ENCODE measurements at regions not wholly inside any gene's neighbourhood (a gene's known extent, or its start where the extent isn't known, plus 50 kb on each side); places are given as distances from the start of the nearest gene placed in this dataset.
"Not testable (repeated sequence)": the region's sequence is repeated elsewhere in the genome, so short reads cannot be mapped to it uniquely, and the experiment has no call there.

DNA sequence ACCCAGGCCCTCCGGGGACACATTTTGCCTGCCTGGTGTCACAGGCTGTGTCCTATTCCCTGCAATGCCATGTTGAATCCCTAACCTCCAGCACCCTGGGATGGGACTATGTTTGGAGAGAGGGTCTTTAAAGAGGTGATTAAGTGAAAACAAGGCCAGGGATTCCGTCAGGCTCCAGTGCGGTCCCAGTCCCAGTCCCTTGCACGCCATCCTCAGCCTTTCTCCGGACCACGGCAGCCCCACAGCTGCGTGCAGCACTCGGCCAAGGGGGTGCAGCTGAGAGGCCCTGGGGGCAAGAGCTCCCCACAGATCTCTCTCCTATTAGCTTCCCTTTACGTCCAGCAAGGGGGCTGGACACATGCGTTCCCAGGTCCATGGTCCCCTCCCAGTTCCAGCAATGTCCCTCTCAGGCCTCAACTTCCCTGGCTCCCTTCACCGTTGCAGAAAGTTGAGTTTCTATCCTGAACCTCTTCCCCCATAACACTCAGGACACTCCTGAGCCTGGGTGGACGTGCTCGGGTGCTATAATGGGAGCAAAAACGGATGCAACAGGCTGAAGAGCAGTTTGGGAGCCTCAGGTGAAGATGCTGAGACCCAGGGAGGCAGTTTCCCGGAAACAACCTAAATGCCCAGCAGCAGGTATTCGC, 1422.7 kb downstream of the BRD1 start:
- in situ Hi-C loops (cut with HindIII; ENCODE audit: low sequenced_read_pairs), result no loop called here

DNA sequence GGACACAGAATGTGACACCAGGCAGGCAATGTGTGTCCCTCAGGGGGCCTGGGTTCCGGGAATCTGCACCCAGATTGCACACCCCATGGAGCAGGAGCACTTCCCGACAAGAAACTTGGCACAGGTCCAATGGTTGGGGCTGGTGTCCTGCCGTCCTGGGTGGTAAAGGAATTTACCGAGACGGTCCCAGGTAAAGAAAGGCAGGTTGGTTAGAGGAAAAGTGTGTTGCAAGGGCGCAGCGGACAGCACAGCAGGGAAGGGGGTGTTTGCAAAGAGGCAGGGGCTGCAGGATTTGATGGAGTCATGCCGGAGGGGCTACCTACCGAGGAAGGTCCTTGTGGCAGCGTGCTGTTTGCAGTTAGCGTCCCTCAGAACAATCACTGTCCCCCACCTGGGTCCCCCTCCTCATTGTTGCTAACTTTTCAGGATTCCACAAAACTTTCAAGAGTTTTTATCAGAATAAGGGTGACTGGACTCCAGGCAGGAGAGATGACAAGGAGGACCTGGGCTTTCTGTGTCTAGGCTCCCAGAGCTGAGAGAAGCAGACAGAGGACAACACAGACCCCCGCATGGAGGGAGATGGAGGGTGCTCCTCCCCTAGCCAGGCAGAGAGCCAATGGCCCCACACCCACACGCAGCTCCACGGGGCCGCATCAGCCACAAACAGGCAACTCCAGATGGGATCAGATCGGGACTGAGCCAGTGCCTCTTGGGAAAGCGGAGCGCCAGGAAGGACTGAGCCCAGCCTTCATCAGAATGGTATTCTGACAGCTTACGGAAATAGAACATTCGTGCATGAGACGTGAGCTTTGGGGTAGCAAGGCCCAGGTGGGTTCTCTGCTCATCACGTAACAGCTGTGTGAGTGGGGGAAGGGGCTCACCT, 1423.9 kb downstream of the BRD1 start:
- in situ Hi-C loops (cut with HindIII; ENCODE audit: low sequenced_read_pairs), result no loop called here

DNA sequence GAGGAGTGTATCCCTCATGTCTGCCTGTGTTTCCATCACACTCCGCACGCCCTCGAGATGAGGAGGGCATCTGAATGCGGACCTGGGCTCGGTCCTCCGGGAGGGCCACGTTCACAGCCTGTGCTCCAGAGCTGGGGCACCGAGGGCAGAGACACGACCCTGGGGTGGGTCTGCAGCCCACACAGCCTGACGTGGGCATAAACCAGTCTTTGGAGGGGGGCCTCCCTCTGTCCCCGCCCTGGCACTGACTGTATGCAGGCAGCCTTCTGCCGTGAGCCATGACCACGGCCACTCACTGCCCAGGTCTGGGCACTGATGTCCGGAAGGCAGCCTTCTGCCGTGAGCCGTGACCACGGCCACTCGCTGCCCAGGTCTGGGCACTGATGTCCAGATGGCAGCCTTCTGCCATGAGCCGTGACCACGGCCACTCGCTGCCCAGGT, 1425.1 kb downstream of the BRD1 start:
- in situ Hi-C loops (cut with HindIII; ENCODE audit: low sequenced_read_pairs), result no loop called here

DNA sequence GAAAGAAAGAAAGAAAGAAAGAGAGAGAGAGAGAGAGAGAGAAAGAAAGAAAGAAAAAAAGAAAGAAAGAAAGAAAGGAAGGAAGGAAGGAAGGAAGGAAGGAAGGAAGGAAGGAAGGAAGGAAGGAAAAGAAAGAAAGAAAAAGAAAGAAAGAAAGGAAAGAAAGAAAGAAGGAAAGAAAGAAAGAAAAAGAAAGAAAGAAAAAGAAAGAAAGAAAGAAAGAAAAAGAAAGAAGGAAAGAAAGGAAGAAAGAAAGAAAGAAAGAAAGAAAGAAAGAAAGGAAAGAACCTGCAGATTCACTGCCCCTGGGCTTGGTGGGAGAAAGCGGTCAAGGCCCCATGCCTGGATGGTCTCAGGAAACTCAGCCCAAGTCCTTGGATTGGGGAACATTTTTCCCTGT, 1426.2 kb downstream of the BRD1 start:
- in situ Hi-C loops (cut with HindIII; ENCODE audit: low sequenced_read_pairs), result not testable (repeated sequence)

DNA sequence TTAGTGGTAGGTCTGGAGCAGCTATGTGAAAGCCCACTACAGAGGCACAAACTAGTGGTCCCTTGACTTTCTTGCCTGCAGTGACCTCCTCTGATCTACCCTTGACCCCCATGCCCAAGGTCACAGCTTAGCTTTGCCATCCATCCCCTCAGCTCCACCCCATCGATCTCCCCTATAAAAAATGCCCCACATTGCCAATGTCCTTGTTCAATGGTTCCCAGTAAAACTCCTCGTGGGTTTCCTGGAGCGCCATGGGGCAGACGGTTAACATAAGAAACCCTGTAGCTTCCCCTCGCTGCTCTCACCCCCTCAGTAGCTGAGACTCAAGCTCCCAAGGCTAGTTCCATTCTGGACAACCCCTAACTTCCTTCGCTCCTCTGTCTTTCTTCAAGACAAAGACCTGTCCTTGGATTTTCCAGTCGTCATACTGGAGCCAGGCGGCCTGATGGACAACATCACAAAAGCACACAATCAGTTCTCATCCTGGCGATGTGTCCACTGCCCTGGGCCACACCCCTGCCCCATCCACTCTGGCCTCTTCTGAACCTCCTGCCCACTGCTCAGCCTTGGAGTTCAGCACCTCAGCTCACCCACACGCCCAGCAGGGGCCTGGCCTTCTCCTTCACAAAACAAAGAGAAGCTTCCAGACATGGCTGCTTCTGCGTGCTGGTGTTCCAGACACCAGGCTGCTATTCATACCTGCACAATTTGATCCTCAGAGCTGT, 1429.3 kb downstream of the BRD1 start:
- in situ Hi-C loops (cut with HindIII; ENCODE audit: low sequenced_read_pairs), result no loop called here

DNA sequence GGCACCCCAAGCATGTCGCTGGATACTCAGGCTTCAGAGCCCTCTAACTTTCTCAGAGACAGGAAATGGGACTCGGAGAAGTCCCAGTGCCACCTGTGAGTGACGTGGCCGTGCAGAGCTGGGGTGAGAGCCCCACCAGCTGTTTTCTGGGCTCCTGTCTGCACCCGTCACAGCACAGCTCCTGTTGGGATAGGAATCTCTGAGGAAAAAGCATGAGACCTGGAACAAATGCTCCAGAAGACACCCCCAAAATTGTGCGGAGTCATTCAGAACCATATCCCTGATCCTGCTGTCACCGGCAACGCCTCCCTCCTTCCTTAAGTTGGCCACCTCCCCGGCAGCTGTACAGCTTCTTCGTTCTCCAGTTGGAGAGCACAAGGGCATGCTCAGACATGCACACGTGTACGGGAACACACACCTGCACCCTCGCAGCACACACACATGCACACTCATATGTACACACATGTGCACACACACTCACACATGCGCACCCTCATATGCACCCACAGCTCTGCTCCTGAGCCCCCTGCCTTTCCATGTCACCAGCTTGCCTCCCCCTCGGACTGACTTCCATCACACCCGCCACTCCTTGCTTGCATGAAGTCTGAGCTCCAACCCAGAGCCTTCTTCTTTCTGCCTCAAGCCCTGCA, 1430.0 kb downstream of the BRD1 start:
- in situ Hi-C loops (cut with HindIII; ENCODE audit: low sequenced_read_pairs), result no loop called here

DNA sequence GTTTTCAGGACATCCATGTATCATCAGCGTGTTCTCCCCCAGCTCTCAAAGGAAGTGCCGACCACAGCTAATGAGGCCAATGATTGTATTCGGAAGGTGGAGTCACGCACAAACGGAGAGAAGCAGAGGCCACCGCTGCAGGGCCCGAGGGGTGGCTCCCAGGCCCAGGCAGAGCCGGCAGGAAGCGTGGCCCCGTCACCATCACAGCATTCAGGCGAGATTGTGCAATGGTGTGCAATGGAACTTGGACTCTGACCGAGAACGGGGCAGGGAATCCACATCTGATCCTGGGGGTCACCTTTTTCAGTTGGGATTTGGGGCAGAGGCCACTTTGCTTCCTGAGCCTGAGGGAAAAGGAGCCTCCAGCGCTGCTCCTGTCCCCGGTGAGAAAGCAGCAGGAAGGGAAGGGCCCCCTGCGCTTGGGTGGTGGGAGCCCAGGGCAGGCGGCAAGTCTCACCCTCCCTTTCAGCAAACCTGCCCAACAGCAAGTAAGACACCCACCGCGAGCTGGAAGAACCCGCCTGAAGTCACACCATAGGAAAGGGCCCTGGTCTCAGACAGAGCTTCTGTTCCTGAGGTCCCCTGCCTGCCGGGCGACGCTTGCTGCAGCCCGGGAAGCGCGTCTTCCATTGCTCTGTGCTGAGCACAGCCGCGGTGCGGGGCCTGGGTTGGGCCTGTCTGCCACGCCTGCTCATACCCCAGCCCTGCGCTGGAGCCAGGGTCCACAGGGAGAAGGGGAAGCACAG, 1430.7 kb downstream of the BRD1 start:
- in situ Hi-C loops (cut with HindIII; ENCODE audit: low sequenced_read_pairs), result no loop called here

DNA sequence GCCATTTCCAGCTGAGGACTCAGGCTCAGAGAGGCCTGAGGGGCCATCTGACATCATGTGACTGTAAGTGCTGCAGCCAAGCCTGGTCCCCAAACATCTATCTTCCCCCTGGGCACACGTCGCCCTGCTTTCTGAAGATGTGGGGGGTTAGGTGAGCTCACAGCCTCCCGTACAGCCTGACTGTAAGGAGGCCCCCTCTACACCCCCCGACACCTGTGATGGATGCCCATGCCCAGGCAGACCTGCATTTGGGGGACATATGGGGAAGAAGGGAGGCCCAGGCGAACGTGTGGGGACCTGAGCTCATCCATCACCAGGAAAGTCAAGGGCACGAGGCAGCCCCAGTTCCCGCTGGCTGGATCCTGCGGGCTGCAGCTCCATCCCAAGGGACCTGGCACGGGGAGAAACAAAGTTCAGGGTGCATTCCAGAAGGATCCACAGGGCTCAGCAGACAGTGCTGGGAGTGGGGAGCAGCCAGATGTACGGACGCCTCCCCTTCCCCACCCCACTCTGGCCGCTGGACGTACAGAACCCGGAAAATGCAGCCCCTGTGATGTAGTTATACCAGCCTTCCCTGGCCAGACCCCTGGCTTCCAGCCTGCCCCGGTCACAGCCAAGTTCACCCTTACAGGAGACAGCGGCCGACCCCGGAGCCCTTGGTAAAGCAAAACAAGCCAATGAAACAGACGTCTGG, 1431.4 kb downstream of the BRD1 start:
- in situ Hi-C loops (cut with HindIII; ENCODE audit: low sequenced_read_pairs), result no loop called here

DNA sequence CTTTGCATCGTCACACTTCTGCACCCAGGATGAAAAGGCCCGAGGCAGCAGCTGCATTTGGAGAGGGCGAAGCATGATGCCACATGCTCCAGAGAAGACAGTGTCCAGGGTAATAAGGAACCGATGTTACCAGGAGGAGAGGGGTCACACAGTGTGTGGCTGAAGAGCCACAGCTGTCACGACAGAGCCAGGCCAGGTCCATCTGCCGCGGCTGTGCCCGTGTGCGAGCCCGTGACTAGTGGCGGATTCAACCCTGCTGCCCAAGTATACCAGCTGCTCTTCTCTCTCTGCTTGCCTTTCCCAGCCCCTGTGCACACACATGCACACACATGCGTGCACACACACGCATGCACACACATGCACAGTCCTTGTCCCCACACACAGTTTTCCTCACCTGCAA, 1432.5 kb downstream of the BRD1 start:
- in situ Hi-C loops (cut with HindIII; ENCODE audit: low sequenced_read_pairs), result no loop called here

DNA sequence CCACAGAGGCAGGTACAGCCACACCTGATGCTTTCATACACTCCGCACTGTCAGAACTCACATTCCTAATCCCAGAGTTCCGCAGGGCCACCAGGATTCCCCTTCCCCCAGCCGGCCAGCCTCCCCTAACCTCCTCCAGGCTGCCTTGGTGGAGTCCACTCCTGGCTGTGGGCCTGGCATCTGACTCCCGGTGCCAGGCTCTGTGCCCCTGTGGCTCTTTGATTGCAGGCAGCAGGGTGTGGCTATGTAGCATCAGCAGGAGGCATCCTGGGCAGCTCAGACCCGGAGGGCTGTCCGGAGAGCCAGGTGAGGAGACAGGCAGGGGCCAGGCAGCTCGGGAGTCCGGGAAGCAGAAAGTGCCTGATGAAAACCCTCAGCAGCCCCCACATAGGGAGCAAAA, 1432.9 kb downstream of the BRD1 start:
- in situ Hi-C loops (cut with HindIII; ENCODE audit: low sequenced_read_pairs), result no loop called here

DNA sequence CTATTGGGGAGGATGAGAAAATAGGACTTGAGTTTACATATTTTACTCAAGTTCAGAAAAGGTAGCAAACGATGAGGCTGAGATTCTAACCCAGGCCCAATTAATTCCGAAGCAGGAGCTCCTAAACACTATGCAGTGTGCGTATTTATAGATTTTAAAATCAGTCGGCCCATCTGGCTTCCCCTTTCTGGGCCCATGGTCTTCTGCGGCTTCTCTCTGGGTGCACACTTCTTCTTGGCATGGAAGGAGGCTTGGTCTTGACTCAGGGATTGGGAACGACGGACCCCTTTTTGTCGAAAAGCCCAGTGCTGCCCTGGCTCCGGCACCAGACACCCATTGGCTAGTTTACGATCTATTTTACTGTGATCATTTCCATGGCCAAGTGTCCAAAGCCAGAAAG, 1433.8 kb downstream of the BRD1 start:
- in situ Hi-C loops (cut with HindIII; ENCODE audit: low sequenced_read_pairs), result no loop called here

DNA sequence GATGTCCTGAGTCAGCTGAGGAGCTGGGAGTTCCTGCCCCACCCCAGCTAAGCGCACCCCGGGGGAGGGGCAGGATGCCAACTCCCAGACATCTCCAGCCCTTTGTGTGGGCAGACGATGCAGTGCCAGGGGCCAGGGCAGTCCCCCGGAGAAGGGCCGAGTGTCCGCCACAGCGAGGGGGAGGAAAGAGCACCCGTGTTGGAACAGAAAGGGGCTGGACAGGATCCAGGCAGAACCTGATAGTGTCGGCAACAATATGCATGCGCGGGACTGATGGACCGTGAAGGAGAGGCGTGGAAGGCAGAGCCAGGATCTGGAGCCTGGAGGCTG, 1434.7 kb downstream of the BRD1 start:
- in situ Hi-C loops (cut with HindIII; ENCODE audit: low sequenced_read_pairs), result no loop called here

DNA sequence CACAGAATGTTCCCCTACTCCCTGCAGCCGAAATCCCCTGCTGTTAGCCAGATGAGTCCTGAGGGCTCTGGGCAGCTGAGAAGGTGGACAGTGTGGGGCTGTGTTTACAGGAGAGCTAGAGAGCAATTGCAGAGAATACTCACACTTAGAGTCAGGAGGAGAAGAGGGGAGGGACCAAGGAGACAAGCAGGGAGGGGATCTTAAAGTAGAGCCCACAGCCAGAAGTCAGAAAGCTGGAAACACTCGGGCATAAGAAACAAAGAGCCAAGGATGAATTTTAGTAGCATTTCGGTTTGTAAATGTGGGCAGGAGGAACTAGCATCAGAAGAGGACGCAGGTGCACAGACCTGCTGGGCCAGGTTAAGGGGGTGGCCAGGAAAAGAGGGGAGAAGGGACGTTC, 1435.9 kb downstream of the BRD1 start:
- in situ Hi-C loops (cut with HindIII; ENCODE audit: low sequenced_read_pairs), result no loop called here

DNA sequence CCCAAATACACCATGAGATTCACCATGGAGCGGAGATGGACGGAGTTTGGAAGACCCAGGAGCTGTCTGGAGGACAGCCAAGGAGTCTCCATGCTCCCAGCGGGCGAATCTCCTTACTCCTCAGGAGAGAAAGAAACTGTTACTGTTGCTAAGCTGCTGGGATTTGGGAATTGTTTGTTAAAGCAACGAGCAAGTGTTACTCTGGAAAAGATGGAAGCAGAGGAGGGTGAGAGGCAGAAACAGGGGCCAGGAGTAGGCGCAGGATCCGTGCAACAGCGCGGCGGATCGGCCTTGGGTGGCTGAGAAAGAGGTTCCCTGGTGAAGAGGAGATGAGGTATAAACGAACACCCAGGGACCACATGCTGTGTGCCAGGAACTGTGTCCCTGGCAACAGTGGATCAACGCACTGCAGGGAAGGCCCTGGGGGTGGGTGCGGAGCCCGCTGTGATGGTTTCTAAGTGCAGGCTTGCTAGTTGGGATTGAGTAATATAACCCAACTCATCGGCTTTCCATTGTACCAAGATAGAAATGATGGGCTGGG, 1436.4 kb downstream of the BRD1 start:
- in situ Hi-C loops (cut with HindIII; ENCODE audit: low sequenced_read_pairs), result no loop called here

DNA sequence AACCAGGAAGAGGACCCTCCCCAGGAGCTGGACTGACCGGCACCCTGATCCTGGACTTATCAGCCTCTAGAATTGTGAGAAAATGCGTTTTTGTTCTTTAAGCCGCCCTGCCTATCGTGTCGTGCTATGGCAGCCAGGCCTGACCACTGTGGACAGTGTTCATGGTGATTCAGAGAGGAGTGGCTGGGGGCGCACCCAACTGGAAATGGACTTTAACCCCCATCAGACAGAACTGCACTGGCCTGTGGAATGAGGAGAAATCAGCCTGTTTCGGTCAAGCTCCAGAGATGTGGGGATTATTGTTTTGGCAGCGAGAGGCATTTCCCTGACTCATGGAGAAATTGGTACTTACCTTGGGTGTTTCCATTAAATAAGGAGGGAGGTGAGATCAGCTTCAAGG, 1437.8 kb downstream of the BRD1 start:
- in situ Hi-C loops (cut with HindIII; ENCODE audit: low sequenced_read_pairs), result no loop called here

DNA sequence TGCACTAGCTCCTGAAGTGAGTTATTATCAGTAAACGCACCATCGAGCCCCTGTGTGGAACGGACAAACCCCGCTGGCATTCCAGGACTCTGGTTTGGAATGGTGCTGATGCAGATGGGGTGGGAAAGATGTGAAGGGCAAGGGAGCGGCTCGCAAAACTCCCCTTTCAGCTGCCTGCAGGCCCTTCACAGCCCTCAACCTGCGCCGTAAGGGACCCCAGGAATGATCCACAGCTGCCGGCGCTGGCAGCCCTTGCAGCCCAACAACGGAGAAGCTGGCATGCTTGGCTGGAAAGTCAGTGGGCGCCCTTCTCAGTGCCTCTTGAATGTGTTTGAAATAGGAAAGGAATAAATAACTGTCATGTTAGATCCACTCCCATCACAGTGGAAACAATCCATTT, 1445.5 kb downstream of the BRD1 start:
- in situ Hi-C loops (cut with HindIII; ENCODE audit: low sequenced_read_pairs), result no loop called here

DNA sequence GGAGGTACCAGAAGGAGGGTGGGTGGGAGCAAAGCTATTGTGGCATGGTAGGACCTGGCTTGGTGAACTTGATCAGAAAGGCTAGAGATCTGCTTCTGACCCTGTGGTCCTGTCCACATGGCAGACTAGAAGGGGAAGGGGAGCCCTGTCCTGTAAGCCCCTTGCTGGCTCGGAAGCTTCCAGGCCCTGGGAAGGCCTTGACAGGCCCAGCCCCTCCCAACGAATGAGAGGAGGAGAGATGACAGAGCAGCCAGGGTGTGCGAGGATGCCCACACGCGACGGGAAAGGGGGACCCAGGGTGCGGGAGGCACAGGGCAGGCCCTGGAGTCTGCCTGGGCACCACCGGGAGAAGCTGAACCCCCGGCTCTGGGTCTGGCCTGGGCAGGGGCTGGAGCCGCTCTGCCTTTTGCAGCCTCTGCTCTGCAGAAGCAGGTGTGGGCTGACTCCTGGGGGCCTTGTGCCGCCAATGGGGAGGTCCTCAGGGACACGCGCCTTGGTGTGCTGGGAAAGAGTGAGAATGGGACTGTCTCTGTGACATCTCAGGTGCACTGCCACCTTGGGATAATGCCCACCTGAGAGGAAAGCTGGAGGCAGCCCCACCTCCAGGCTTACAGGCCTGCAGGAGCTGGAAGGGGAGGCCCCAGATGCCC, 1447.5 kb downstream of the BRD1 start:
- in situ Hi-C loops (cut with HindIII; ENCODE audit: low sequenced_read_pairs), result no loop called here

DNA sequence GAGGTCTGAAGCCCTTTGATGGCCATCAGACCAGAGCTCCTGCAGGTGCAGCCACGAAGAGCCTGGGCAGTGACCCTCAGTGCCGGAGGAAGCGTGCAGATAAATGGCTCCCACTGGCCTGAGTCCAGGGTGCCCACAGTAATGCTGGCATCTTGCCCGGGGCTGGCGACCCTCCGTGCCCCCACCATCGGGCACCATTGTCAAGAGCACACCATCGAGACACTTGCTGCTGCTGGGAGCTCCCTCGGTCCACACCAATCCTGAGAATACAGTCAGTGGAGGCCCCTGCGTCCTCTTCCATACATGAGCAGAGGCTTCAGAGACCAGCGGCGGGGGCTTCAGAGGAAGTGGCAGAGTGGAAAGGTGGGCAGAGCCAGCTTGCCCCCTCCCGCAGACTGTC, 1448.3 kb downstream of the BRD1 start:
- in situ Hi-C loops (cut with HindIII; ENCODE audit: low sequenced_read_pairs), result no loop called here

DNA sequence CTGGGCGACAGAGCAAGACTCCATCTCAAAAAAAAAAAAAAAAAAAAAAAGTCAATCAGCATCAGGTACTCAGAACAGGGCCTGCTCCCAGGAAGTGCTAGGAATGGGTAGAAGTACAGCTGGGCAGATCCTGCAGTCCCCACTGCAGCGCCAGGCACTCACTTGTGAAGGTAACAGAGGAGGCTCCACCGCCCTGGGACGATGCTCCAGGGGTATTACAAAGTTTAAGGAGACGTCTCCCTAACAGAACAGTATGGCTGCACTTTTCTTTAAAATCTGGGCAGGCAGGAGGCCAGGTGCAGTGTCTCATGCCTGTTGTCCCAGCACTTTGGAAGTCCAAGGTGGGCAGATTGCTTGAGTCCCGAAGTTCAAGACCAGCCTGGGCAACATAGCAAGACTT, 1449.0 kb downstream of the BRD1 start:
- in situ Hi-C loops (cut with HindIII; ENCODE audit: low sequenced_read_pairs), result no loop called here

Measured in DLD1 (cell line).